Endothelial cell of umbilical vein (primary cell): ENCODE measurements at regions not wholly inside any gene's neighbourhood (a gene's known extent, or its start where the extent isn't known, plus 50 kb on each side); places are given as distances from the start of the nearest gene placed in this dataset.

Source experiments
- EZH2 ChIP-seq: IDR thresholded peaks from 2 replicates; pipeline ENCODE4 v1.6.1; 2012; ENCODE audit warnings: borderline replicate concordance, low read depth, mild to moderate bottlenecking, moderate library complexity, low read length, inconsistent platforms; ENCODE audit not compliant: severe bottlenecking
- FOS ChIP-seq: IDR thresholded peaks from 2 replicates; pipeline ENCODE4 v1.6.1; 2011; ENCODE audit warnings: mild to moderate bottlenecking, low read length, moderate library complexity, borderline replicate concordance; ENCODE audit not compliant: insufficient read depth
- GATA2 ChIP-seq: IDR thresholded peaks from 2 replicates; pipeline ENCODE4 v1.7.0; 2011; ENCODE audit warnings: low read depth, mild to moderate bottlenecking, moderate library complexity, mixed read lengths, low read length; ENCODE audit not compliant: insufficient read length, insufficient read depth
- MYC ChIP-seq: IDR thresholded peaks from one replicate; pipeline ENCODE4 v1.6.1; 2011; ENCODE audit warnings: mild to moderate bottlenecking, low read depth, low read length
- POLR2A ChIP-seq: IDR thresholded peaks from 2 replicates; pipeline ENCODE4 v1.6.1; 2012; ENCODE audit warnings: low read depth, mild to moderate bottlenecking, control low read depth, low read length
- POLR2AphosphoS5 ChIP-seq: IDR thresholded peaks from 2 replicates; pipeline ENCODE4 v1.6.1; 2012; ENCODE audit warnings: low read depth, mild to moderate bottlenecking, control low read depth, low read length, moderate library complexity; ENCODE audit not compliant: insufficient read depth
- TF ChIP-seq, protein P1 (sequence below), 2 donors: IDR thresholded peaks; 1 replicate in 1 of 2; 2 replicates in 1 of 2; pipeline ENCODE4 v1.5.1; 2011; ENCODE audit warnings: low read length in 2 of 2, mild to moderate bottlenecking in 2 of 2, moderate library complexity in 2 of 2, control low read depth in 1 of 2, inconsistent platforms in 1 of 2, low read depth in 1 of 2; ENCODE audit not compliant: insufficient read depth in 1 of 2; ENCODE audit errors: extremely low read depth in 1 of 2
- TF ChIP-seq, protein P2 (sequence below): IDR thresholded peaks from 2 replicates; pipeline ENCODE4 v1.6.1; 2011; ENCODE audit not compliant: insufficient read depth, insufficient read length

DNA sequence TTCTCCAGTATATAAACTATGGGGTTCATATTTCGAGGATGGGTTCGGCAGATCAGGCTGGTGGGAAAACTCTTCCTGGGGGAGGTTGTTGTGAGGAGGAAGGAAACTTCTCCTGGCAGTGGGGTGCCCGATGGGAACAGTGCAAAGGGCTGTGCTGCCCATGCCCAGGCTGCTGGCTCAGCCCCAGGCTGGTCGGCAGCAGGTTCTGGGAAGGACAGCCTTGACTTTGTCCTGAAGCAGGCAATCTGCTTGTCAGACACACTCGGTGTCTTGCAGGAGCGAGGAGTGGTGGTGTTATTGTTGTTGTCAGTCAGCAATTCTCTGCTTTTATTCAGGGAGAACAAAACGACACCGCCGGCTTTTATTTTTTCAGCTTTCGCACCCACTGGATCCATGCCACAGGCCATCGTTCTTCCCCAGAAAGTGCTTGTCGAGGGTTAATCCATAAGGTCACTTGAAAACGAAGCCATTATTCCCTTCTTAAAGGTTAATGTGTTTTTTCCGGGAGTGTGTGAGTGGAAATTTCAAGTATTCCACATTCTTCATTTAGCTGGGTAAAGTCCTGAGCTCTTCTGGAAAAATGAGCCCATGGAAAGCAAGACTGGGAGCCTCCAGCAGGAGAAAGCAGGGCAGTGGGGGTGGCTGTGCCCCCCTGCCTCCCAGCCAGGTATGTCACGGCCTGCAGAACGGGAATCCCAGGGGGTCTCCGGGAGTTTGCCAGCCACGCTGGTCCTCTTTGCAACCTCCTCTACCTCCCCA, 57.0 kb upstream of the STX16 start:
- TF ChIP-seq, protein P1, sequence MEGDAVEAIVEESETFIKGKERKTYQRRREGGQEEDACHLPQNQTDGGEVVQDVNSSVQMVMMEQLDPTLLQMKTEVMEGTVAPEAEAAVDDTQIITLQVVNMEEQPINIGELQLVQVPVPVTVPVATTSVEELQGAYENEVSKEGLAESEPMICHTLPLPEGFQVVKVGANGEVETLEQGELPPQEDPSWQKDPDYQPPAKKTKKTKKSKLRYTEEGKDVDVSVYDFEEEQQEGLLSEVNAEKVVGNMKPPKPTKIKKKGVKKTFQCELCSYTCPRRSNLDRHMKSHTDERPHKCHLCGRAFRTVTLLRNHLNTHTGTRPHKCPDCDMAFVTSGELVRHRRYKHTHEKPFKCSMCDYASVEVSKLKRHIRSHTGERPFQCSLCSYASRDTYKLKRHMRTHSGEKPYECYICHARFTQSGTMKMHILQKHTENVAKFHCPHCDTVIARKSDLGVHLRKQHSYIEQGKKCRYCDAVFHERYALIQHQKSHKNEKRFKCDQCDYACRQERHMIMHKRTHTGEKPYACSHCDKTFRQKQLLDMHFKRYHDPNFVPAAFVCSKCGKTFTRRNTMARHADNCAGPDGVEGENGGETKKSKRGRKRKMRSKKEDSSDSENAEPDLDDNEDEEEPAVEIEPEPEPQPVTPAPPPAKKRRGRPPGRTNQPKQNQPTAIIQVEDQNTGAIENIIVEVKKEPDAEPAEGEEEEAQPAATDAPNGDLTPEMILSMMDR (IDR thresholded peaks at IDR 0.05; ENCODE audit: extremely low read depth in 1 of 2, insufficient read depth in 1 of 2, low read depth in 1 of 2, low read length in 2 of 2), result no peak
- TF ChIP-seq EZH2 (no peak), POLR2A (no peak), FOS (no peak), POLR2AphosphoS5 (no peak), MYC (no peak), GATA2 (no peak)
- TF ChIP-seq, protein P2, sequence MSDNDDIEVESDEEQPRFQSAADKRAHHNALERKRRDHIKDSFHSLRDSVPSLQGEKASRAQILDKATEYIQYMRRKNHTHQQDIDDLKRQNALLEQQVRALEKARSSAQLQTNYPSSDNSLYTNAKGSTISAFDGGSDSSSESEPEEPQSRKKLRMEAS, result no peak
